Activated CD4-positive, alpha-beta T cell treated with anti-CD3 and anti-CD28 coated beads, Interleukin-2, Interleukin-6, amounts not matched to agents 100 ng/mL and 50 ng/mL, durations not matched to agents 16 hours and 8 hours (primary cell): ENCODE measurements at regions not wholly inside any gene's neighbourhood (a gene's known extent, or its start where the extent isn't known, plus 50 kb on each side); places are given as distances from the start of the nearest gene placed in this dataset.

Experiments used
- DNase-seq: peaks from one replicate; pipeline ENCODE4 v3.0.0-alpha.2; 2020

- no peak for DNase-seq
These were observed 114.5 kb downstream of the RXFP2 start for GRCh38 chr13:31853643-31854326.

- DNase-seq: no peak
These were observed 120.2 kb downstream of the RXFP2 start for GRCh38 chr13:31859571-31859970.

GRCh38 chr13:31860002-31860401, 120.7 kb downstream of the RXFP2 start:
- DNase-seq: no peak

GRCh38 chr13:31862828-31863227, 123.5 kb downstream of the RXFP2 start:
- DNase-seq: no peak

GRCh38 chr13:31864307-31864706, 125.0 kb downstream of the RXFP2 start:
- DNase-seq: no peak

- DNase-seq: no peak
These were observed 126.8 kb downstream of the RXFP2 start for GRCh38 chr13:31866099-31866498.

GRCh38 chr13:31867709-31868108, 128.4 kb downstream of the RXFP2 start:
- no peak for DNase-seq

GRCh38 chr13:31869582-31869981, 130.3 kb downstream of the RXFP2 start:
- no peak for DNase-seq

GRCh38 chr13:31870511-31870910, 131.2 kb downstream of the RXFP2 start:
- DNase-seq: no peak

- DNase-seq: no peak
These were observed 133.8 kb downstream of the RXFP2 start for GRCh38 chr13:31873145-31873544.

- DNase-seq: no peak
These were observed 135.8 kb downstream of the RXFP2 start for GRCh38 chr13:31875134-31875533.

GRCh38 chr13:31878052-31878451, 138.7 kb downstream of the RXFP2 start:
- DNase-seq: no peak

- no peak for DNase-seq
These were observed 139.2 kb downstream of the RXFP2 start for GRCh38 chr13:31878495-31878894.

- DNase-seq: no peak
These were observed 139.6 kb downstream of the RXFP2 start for GRCh38 chr13:31878955-31879354.

- DNase-seq: no peak
These were observed 141.6 kb downstream of the RXFP2 start for GRCh38 chr13:31880851-31881494.

- no peak for DNase-seq
These were observed 142.2 kb downstream of the RXFP2 start for GRCh38 chr13:31881495-31881882.

- DNase-seq: no peak
These were observed 143.5 kb downstream of the RXFP2 start for GRCh38 chr13:31882794-31883193.

GRCh38 chr13:31884556-31884955, 145.2 kb downstream of the RXFP2 start:
- DNase-seq: no peak

- DNase-seq: no peak
These were observed 145.6 kb upstream of the FRY start for GRCh38 chr13:31885994-31886393.

GRCh38 chr13:31887286-31887685, 144.3 kb upstream of the FRY start:
- no peak for DNase-seq

- DNase-seq: no peak
These were observed 140.6 kb upstream of the FRY start for GRCh38 chr13:31890946-31891345.

- DNase-seq: no peak
These were observed 140.1 kb upstream of the FRY start for GRCh38 chr13:31891472-31891871.

- no peak for DNase-seq
These were observed 136.6 kb upstream of the FRY start for GRCh38 chr13:31894931-31895330.

GRCh38 chr13:31895691-31896090, 135.9 kb upstream of the FRY start:
- DNase-seq: no peak

- no peak for DNase-seq
These were observed 135.1 kb upstream of the FRY start for GRCh38 chr13:31896427-31896826.
